ENCODE measurements at regions not wholly inside any gene's neighbourhood (a gene's known extent, or its start where the extent isn't known, plus 50 kb on each side); places are given as distances from the start of the nearest gene placed in this dataset.

DNA sequence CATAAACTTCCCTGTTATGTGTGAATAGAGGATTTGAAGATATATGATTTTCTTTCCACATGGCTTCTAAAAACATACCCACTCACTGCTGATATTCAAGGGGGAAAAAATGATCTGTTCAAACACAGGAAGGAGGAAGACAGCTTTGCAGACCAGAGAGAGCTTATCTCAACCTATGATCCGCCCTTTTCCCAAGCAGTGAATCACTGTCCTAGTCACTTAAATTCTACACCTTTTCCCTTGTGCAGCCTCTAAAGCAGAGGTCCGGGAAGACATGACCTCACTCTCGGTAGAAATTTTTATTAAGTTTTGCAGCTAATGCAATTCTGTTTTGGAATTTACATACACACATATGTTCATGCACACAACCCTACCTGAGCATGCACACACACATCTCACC lies 197.2 kb downstream of the DIRAS2 start:
- TF ChIP-seq EZH2phosphoT487 (IDR thresholded peaks at IDR 0.05; ENCODE audit: low read length) (no peak), EZH2 (optimal IDR thresholded peaks at IDR 0.05; ENCODE audit: low read depth, low read length) (no peak)
- TF ChIP-seq, protein P1, sequence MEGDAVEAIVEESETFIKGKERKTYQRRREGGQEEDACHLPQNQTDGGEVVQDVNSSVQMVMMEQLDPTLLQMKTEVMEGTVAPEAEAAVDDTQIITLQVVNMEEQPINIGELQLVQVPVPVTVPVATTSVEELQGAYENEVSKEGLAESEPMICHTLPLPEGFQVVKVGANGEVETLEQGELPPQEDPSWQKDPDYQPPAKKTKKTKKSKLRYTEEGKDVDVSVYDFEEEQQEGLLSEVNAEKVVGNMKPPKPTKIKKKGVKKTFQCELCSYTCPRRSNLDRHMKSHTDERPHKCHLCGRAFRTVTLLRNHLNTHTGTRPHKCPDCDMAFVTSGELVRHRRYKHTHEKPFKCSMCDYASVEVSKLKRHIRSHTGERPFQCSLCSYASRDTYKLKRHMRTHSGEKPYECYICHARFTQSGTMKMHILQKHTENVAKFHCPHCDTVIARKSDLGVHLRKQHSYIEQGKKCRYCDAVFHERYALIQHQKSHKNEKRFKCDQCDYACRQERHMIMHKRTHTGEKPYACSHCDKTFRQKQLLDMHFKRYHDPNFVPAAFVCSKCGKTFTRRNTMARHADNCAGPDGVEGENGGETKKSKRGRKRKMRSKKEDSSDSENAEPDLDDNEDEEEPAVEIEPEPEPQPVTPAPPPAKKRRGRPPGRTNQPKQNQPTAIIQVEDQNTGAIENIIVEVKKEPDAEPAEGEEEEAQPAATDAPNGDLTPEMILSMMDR (IDR thresholded peaks at IDR 0.05; ENCODE audit: low read length), result no peak
- Histone ChIP-seq H3K9me3 (replicated peaks; ENCODE audit: insufficient read depth, low read length) (no peaks in the 10 kb centered on the region), H3K27ac (ENCODE audit: low read length) (no peak overlapping the region)

DNA sequence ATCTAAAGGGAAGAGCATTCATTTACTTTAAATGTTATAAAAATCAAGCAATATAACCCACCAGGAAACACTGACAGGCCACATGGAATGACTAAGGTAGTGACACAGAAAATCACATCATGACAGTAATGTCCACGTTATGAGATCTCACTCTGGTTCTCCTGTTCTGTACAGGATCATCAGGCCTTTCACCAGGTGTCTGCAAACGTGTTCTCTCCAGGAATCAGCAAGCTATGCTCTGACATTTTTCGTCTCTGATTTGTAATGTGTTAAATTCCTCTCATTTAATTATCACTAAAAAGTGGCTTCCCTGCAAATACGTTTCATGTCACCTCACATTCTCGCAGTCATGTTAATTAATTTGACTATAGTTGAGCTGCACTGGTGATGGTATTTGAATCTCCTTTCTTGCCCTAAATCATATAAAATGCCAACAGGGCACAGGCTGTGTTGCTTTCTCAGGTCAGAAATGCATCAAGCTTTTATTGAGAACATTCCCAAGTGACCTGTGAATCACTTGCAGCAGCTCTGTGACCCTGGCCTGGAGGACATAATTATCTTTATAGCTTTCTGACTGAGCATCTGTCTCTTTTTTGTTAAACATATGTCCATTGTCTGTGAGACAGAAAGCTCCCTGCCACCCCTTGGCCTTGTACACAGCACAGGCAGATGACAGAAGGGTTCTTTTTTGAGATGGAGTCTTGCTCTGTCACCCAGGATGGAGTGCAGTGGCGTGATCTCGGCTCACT lies 196.2 kb downstream of the DIRAS2 start:
- H3K27me3 ChIP-seq (replicated peaks; ENCODE audit: insufficient read depth, low read length), result no peaks in the 10 kb centered on the region
- no peak overlapping the region for H3K9ac ChIP-seq (ENCODE audit: low read length)
- no peaks in the 10 kb centered on the region for H3F3A ChIP-seq (ENCODE audit: insufficient read depth, low read length)
- H3K9me2 ChIP-seq (replicated peaks; ENCODE audit: insufficient read depth, low read length), result no peaks in the 10 kb centered on the region
- TF ChIP-seq EZH2 (optimal IDR thresholded peaks at IDR 0.05; ENCODE audit: low read depth, low read length), result no peak
- no peak overlapping the region for H3K4me3 ChIP-seq (ENCODE audit: low read length)
- H3K4me1 ChIP-seq (ENCODE audit: low read length), result no peaks in the 10 kb centered on the region
- H3K79me2 ChIP-seq (ENCODE audit: low read length), result no peaks in the 10 kb centered on the region
- no peaks in the 10 kb centered on the region for H3K36me3 ChIP-seq (replicated peaks; ENCODE audit: insufficient read depth, low read length)
- H4K20me1 ChIP-seq (ENCODE audit: insufficient read depth, low read length), result no peaks in the 10 kb centered on the region
- H3K27ac ChIP-seq (ENCODE audit: low read length), result no peak overlapping the region
- no peak overlapping the region for H2AFZ ChIP-seq (ENCODE audit: low read length)
- H3K9me3 ChIP-seq (replicated peaks; ENCODE audit: insufficient read depth, low read length), result no peaks in the 10 kb centered on the region
- H3K4me2 ChIP-seq (ENCODE audit: low read depth, low read length), result no peak overlapping the region
- DNase-seq, result no peak

More for the DNA sequence above, 197.2 kb downstream of the DIRAS2 start:
- Histone ChIP-seq H3K9ac (ENCODE audit: low read length) (no peak overlapping the region), H3F3A (ENCODE audit: insufficient read depth, low read length) (no peaks in the 10 kb centered on the region), H2AFZ (ENCODE audit: low read length) (no peak overlapping the region), H3K4me1 (ENCODE audit: low read length) (no peaks in the 10 kb centered on the region), H3K79me2 (ENCODE audit: low read length) (no peaks in the 10 kb centered on the region), H3K36me3 (replicated peaks; ENCODE audit: insufficient read depth, low read length) (no peaks in the 10 kb centered on the region), H4K20me1 (ENCODE audit: insufficient read depth, low read length) (no peaks in the 10 kb centered on the region), H3K9me2 (replicated peaks; ENCODE audit: insufficient read depth, low read length) (no peaks in the 10 kb centered on the region), H3K4me3 (ENCODE audit: low read length) (no peak overlapping the region), H3K27me3 (replicated peaks; ENCODE audit: insufficient read depth, low read length) (no peaks in the 10 kb centered on the region), H3K4me2 (ENCODE audit: low read depth, low read length) (no peak overlapping the region)
- DNase-seq, result no peak

DNA sequence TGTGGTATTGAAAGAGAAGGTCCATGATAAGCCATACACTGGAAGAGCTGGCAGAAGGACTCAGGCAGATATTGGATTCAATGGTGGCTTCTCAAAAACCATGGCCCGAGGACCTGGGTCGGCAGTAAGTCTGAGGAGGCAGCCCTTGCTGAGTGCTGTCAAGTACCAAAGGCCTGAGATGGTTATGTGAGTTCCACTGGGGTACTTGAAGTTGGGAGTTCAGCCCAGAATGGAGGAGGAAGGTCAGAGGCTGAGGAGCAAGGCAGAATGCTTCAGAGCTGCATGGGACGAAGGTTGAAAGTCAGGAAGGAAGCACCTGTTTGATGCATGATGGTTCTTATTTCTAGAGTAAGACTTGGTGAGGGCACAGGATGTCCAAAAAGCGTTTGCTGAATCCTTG lies 194.9 kb downstream of the DIRAS2 start:
- no peaks in the 10 kb centered on the region for H3K27me3 ChIP-seq (replicated peaks; ENCODE audit: insufficient read depth, low read length)
- no peak overlapping the region for H2AFZ ChIP-seq (ENCODE audit: low read length)
- no peak overlapping the region for H3K4me2 ChIP-seq (ENCODE audit: low read depth, low read length)
- no peak overlapping the region for H3K27ac ChIP-seq (ENCODE audit: low read length)
- TF ChIP-seq EZH2phosphoT487 (IDR thresholded peaks at IDR 0.05; ENCODE audit: low read length), result no peak
- TF ChIP-seq, protein P1 (IDR thresholded peaks at IDR 0.05; ENCODE audit: low read length), result no peak
- no peak for TF ChIP-seq EZH2 (optimal IDR thresholded peaks at IDR 0.05; ENCODE audit: low read depth, low read length)
- no peaks in the 10 kb centered on the region for H3F3A ChIP-seq (ENCODE audit: insufficient read depth, low read length)
- DNase-seq, result no peak
- no peaks in the 10 kb centered on the region for H4K20me1 ChIP-seq (ENCODE audit: insufficient read depth, low read length)
- H3K36me3 ChIP-seq (replicated peaks; ENCODE audit: insufficient read depth, low read length), result no peaks in the 10 kb centered on the region
- no peaks in the 10 kb centered on the region for H3K4me1 ChIP-seq (ENCODE audit: low read length)
- no peaks in the 10 kb centered on the region for H3K79me2 ChIP-seq (ENCODE audit: low read length)
- H3K4me3 ChIP-seq (ENCODE audit: low read length), result no peak overlapping the region
- no peaks in the 10 kb centered on the region for H3K9me3 ChIP-seq (replicated peaks; ENCODE audit: insufficient read depth, low read length)
- H3K9me2 ChIP-seq (replicated peaks; ENCODE audit: insufficient read depth, low read length), result no peaks in the 10 kb centered on the region
- H3K9ac ChIP-seq (ENCODE audit: low read length), result no peak overlapping the region

DNA sequence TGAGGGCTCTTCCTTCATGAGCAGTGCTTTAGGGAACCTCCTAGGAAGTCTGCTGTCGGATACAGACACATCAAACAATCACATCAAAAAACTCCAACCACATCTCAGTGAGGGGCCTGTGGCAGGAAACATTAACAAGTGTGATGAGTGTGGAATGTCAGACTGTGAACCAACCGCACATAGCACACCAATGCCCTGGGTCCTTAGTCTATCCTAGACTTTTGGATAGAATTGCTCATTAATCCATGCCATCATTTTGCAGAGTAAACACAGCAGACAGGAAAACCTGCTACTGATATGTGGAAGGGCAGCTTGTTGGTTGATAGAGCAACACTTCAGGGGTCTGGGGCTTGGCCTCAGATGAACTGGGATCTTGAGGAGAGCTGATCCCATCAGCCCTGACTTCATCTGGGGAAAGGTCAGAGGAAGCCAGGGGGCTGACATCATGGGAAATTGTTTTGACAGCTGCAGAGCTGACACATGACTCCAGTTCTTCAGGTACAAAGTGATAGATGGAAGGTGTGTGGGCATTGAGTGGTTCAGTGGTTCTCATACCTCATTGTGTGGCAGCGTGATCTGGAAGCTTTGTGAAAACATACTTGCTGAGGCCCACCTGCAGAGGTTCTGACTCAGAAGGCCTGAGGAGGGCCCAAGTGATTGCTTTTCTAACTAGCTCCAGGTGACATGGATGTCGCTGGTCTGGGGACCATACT lies 193.3 kb downstream of the DIRAS2 start:
- no peak overlapping the region for H3K4me2 ChIP-seq (ENCODE audit: low read depth, low read length)
- no peak for TF ChIP-seq EZH2 (optimal IDR thresholded peaks at IDR 0.05; ENCODE audit: low read depth, low read length)
- TF ChIP-seq, protein P1 (IDR thresholded peaks at IDR 0.05; ENCODE audit: low read length), result no peak
- no peaks in the 10 kb centered on the region for H3K36me3 ChIP-seq (replicated peaks; ENCODE audit: insufficient read depth, low read length)
- no peak overlapping the region for H3K27ac ChIP-seq (ENCODE audit: low read length)
- no peaks in the 10 kb centered on the region for H3K9me2 ChIP-seq (replicated peaks; ENCODE audit: insufficient read depth, low read length)
- H3K9me3 ChIP-seq (replicated peaks; ENCODE audit: insufficient read depth, low read length), result no peaks in the 10 kb centered on the region
- no peak for DNase-seq
- no peaks in the 10 kb centered on the region for H3K27me3 ChIP-seq (replicated peaks; ENCODE audit: insufficient read depth, low read length)
- H2AFZ ChIP-seq (ENCODE audit: low read length), result no peak overlapping the region
- no peak overlapping the region for H3K9ac ChIP-seq (ENCODE audit: low read length)
- H3K79me2 ChIP-seq (ENCODE audit: low read length), result no peaks in the 10 kb centered on the region
- H3K4me1 ChIP-seq (ENCODE audit: low read length), result no peaks in the 10 kb centered on the region
- H3F3A ChIP-seq (ENCODE audit: insufficient read depth, low read length), result no peaks in the 10 kb centered on the region
- H4K20me1 ChIP-seq (ENCODE audit: insufficient read depth, low read length), result no peaks in the 10 kb centered on the region
- H3K4me3 ChIP-seq (ENCODE audit: low read length), result no peak overlapping the region
